ENCODE measurements at regions not wholly inside any gene's neighbourhood (a gene's known extent, or its start where the extent isn't known, plus 50 kb on each side); places are given as distances from the start of the nearest gene placed in this dataset.

DNA sequence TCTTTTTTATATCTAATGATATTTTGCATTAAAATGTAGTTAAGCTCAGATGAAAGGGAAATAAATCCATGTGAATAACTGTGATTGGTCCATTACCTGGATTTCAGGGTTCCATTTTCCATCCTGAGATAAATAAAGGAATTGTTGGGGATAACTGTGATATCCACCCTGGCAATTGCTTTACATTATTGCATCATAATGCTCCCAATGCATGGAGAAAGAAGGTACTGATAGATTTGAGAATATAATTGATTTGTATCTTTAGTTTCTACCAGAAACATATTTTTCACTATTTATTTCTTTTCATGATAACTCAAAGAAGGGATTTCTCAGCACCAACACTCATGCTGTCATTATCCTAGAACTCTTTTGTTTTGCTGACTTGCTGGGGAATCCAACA lies 102.0 kb upstream of the KCNQ5 start:
- H3K4me1 Mint-ChIP-seq: no peaks in the 10 kb centered on the region
- ATAC-seq (replicated peaks): no peak
- H3K27me3 Mint-ChIP-seq: peaks cover 13 to 20% of the 10 kb centered on the region in 2 donors
- DNase-seq: no peak
- H3K4me3 Mint-ChIP-seq: no peak overlapping the region
- no peaks in the 10 kb centered on the region for H3K9me3 Mint-ChIP-seq
- H3K27ac Mint-ChIP-seq: no peak overlapping the region
- no peaks in the 10 kb centered on the region for H3K36me3 Mint-ChIP-seq

DNA sequence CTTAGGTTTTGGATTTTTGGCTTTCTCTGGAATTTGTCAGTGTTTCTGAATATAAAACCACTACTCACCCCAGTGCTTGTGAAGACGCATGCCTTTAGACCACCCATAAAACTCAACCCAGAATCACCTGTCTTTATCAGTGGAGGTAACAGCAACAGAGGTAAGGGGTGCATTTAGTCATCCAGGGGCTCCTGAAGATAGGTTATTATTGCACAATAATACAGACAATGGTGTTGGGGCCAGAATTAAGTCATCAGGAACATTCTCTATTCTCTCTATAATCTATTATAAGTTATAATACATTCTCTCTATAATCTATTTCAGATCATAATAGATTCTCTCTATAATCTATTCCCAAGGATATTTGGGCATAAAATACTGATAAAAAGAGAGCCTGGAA lies 100.2 kb upstream of the KCNQ5 start:
- no peaks in the 10 kb centered on the region for H3K36me3 Mint-ChIP-seq
- H3K27me3 Mint-ChIP-seq: peaks cover 13 to 20% of the 10 kb centered on the region in 2 donors
- DNase-seq: no peak
- no peaks in the 10 kb centered on the region for H3K9me3 Mint-ChIP-seq
- no peaks in the 10 kb centered on the region for H3K4me1 Mint-ChIP-seq
- no peak overlapping the region for H3K4me3 Mint-ChIP-seq
- no peak overlapping the region for H3K27ac Mint-ChIP-seq
- ATAC-seq (replicated peaks): no peak

GRCh38 chr6:72522735-72523141 lies 99.1 kb upstream of the KCNQ5 start:
- Mint-ChIP-seq H3K9me3 (no peaks in the 10 kb centered on the region), H3K4me1 (no peaks in the 10 kb centered on the region), H3K4me3 (no peak overlapping the region), H3K27me3 (peaks cover 21 to 24% of the 10 kb centered on the region in 2 donors), H3K27ac (no peak overlapping the region), H3K36me3 (no peaks in the 10 kb centered on the region)
- DNase-seq: no peak
- peak in 1 of 2 donors; percentile 36 for ATAC-seq (replicated peaks)

GRCh38 chr6:72524011-72524645 lies 97.7 kb upstream of the KCNQ5 start:
- Mint-ChIP-seq H3K4me1 (no peaks in the 10 kb centered on the region), H3K9me3 (no peaks in the 10 kb centered on the region), H3K27ac (no peak overlapping the region), H3K36me3 (no peaks in the 10 kb centered on the region), H3K27me3 (peaks cover 21% of the 10 kb centered on the region in 2 donors), H3K4me3 (no peak overlapping the region)
- ATAC-seq (replicated peaks) (peak in 1 of 2 donors; percentile 36), DNase-seq (no peak)

DNA sequence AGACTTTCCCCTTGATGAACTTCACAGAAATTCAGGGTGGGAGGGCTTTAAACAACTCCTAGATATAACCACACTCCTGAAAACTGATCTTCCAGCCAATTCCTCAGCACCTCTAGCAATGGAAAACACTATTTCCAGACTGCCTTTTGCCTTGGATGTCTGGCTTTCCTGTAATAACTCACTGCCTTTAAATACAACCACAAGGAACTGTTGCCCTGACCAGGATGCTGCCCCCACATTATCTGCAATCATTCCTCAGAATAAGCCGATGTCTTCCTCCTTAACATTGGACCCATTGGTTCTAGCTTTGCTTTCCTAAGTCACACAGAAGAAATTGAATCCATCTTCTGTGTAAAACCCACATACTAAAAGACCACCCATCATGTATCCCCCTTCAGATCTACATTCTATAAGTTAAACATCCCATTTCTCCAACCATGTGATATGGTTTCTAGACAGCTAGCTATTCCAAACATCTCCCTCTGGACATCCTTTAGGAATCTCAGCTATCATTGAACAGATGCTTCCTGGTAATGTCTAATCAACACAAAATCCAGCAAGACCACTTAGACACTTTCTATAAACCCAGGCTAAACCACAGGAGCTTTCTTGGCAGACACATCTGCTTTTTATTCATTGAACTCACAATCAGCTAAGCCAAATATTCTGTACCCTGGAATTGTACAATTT lies 95.9 kb upstream of the KCNQ5 start:
- Mint-ChIP-seq H3K27me3 (peaks cover 21% of the 10 kb centered on the region in 2 donors), H3K27ac (no peak overlapping the region), H3K36me3 (no peaks in the 10 kb centered on the region), H3K9me3 (no peaks in the 10 kb centered on the region), H3K4me1 (no peaks in the 10 kb centered on the region), H3K4me3 (no peak overlapping the region)
- no peak for DNase-seq
- no peak for ATAC-seq (replicated peaks)

- no peaks in the 10 kb centered on the region for H3K36me3 Mint-ChIP-seq
- H3K27ac Mint-ChIP-seq: no peak overlapping the region
- no peaks in the 10 kb centered on the region for H3K9me3 Mint-ChIP-seq
- DNase-seq (no peak), ATAC-seq (replicated peaks) (no peak)
- no peaks in the 10 kb centered on the region for H3K4me1 Mint-ChIP-seq
- H3K27me3 Mint-ChIP-seq: peaks cover 22 to 23% of the 10 kb centered on the region in 2 donors
- H3K4me3 Mint-ChIP-seq: no peak overlapping the region
Observed at GRCh38 chr6:72530152-72530551, 91.7 kb upstream of the KCNQ5 start.

- H3K36me3 Mint-ChIP-seq: no peaks in the 10 kb centered on the region
- no peaks in the 10 kb centered on the region for H3K4me1 Mint-ChIP-seq
- no peak for ATAC-seq (replicated peaks)
- no peak overlapping the region for H3K4me3 Mint-ChIP-seq
- DNase-seq: no peak
- peaks cover 22 to 24% of the 10 kb centered on the region in 2 donors for H3K27me3 Mint-ChIP-seq
- H3K27ac Mint-ChIP-seq: no peak overlapping the region
- H3K9me3 Mint-ChIP-seq: no peaks in the 10 kb centered on the region
Observed at GRCh38 chr6:72530750-72531149, 91.1 kb upstream of the KCNQ5 start.

- no peak for DNase-seq
- ATAC-seq (replicated peaks): no peak
- Mint-ChIP-seq H3K27me3 (peaks cover 8 to 15% of the 10 kb centered on the region in 2 donors), H3K36me3 (no peaks in the 10 kb centered on the region), H3K9me3 (no peaks in the 10 kb centered on the region), H3K27ac (no peak overlapping the region), H3K4me3 (no peak overlapping the region), H3K4me1 (no peaks in the 10 kb centered on the region)
Observed at GRCh38 chr6:72533606-72534005, 88.3 kb upstream of the KCNQ5 start.

- Mint-ChIP-seq H3K9me3 (peaks cover under 1 to 1% of the 10 kb centered on the region in 2 donors), H3K27me3 (peaks cover 10 to 16% of the 10 kb centered on the region in 2 donors), H3K4me3 (no peak overlapping the region), H3K36me3 (no peaks in the 10 kb centered on the region), H3K4me1 (no peaks in the 10 kb centered on the region), H3K27ac (no peak overlapping the region)
- no peak for ATAC-seq (replicated peaks)
- no peak for DNase-seq
Observed at GRCh38 chr6:72534236-72534635, 87.6 kb upstream of the KCNQ5 start.

- Mint-ChIP-seq H3K36me3 (peaks cover 0 to 4% of the 10 kb centered on the region in 2 donors), H3K27ac (no peak overlapping the region), H3K27me3 (peaks cover 17 to 23% of the 10 kb centered on the region in 2 donors), H3K9me3 (peaks cover 3 to 10% of the 10 kb centered on the region in 2 donors), H3K4me1 (no peaks in the 10 kb centered on the region), H3K4me3 (no peak overlapping the region)
- ATAC-seq (replicated peaks): no peak
- DNase-seq: no peak
Observed at GRCh38 chr6:72535124-72535523, 86.7 kb upstream of the KCNQ5 start.

GRCh38 chr6:72547020-72547419 lies 74.8 kb upstream of the KCNQ5 start:
- H3K9me3 Mint-ChIP-seq: peaks cover under 1 to 8% of the 10 kb centered on the region in 2 donors
- H3K4me1 Mint-ChIP-seq: no peaks in the 10 kb centered on the region
- no peak overlapping the region for H3K27ac Mint-ChIP-seq
- ATAC-seq (replicated peaks): no peak
- no peak overlapping the region for H3K4me3 Mint-ChIP-seq
- DNase-seq: no peak
- H3K27me3 Mint-ChIP-seq: peaks cover 23 to 46% of the 10 kb centered on the region in 2 donors
- H3K36me3 Mint-ChIP-seq: peaks cover 0 to under 1% of the 10 kb centered on the region in 2 donors

GRCh38 chr6:72551470-72551869 lies 70.4 kb upstream of the KCNQ5 start:
- Mint-ChIP-seq H3K27me3 (peaks cover 15 to 21% of the 10 kb centered on the region in 2 donors), H3K4me1 (no peaks in the 10 kb centered on the region), H3K27ac (no peak overlapping the region), H3K4me3 (no peak overlapping the region), H3K36me3 (no peaks in the 10 kb centered on the region), H3K9me3 (no peaks in the 10 kb centered on the region)
- DNase-seq (no peak), ATAC-seq (replicated peaks) (no peak)

DNA sequence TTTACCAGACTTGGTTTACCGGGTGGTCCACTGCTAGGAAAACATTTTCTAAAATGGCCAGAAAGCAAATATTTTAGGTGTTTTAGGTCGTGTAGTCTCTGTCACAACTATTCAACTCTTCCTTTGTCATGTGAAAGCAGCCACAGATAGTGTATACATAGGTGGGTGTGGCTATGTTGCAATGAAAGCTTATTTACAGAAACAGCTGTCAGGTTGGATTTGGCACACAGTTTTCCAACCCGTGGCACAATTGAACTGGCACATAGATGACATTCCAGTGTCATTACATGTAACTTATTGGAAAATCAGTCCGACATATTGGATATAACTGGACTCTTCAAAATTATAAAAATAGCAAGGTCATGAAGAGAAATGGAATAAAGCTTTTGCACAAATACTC lies 68.9 kb upstream of the KCNQ5 start:
- no peaks in the 10 kb centered on the region for H3K9me3 Mint-ChIP-seq
- no peak overlapping the region for H3K27ac Mint-ChIP-seq
- H3K4me3 Mint-ChIP-seq: no peak overlapping the region
- DNase-seq: no peak
- H3K36me3 Mint-ChIP-seq: no peaks in the 10 kb centered on the region
- peaks cover 12 to 18% of the 10 kb centered on the region in 2 donors for H3K27me3 Mint-ChIP-seq
- no peaks in the 10 kb centered on the region for H3K4me1 Mint-ChIP-seq
- no peak for ATAC-seq (replicated peaks)

DNA sequence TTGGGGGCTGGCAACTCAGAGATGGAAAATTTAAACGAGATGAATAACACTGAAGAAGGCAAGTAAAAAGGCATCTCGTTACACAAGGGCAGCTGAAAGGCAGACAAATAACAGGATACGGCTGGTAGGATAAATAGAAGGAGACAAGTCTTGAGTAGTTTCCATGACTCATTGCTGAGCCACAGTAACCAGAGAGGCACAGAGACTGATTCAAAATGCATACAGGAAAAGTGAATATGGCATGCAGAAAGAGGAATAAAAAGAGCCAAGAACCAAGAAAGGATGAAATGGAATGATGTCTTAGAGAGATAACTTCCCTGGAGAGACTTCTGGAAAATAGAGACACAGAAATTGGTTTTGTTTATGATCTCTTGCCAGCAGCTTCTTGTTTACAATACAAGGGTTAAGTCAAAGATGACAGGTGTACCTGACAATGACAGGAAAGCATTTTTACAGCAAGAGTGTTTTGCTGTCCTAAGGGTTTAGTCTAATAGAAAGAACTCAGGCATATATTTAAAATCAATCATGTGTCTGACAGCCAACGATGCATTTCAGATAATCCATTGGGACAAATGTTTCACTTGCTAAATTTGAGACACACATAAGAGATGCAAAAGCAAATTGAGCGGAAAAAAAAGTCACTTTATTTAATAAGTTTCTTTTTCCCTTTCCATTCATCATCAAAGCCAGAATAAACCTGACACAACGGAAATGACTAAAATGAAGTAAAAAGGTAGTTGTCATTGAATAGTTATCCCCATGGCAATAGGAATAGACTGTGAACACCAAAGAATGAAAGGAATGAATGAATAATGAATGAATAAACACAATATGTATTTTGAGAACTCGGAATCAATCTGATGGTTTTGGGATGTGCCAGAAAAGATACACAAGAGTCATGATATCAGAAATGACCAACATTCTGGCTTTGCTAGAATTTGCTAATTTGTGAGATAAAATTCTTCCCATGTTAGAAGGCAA lies 68.0 kb upstream of the KCNQ5 start:
- no peaks in the 10 kb centered on the region for H3K4me1 Mint-ChIP-seq
- DNase-seq (no peak), ATAC-seq (replicated peaks) (no peak)
- no peak overlapping the region for H3K4me3 Mint-ChIP-seq
- no peaks in the 10 kb centered on the region for H3K9me3 Mint-ChIP-seq
- H3K27me3 Mint-ChIP-seq: peaks cover 5 to 15% of the 10 kb centered on the region in 2 donors
- H3K36me3 Mint-ChIP-seq: no peaks in the 10 kb centered on the region
- H3K27ac Mint-ChIP-seq: no peak overlapping the region
